ENCODE measurements at regions not wholly inside any gene's neighbourhood (a gene's known extent, or its start where the extent isn't known, plus 50 kb on each side); places are given as distances from the start of the nearest gene placed in this dataset.

GRCh38 chr12:87766044-87766443, 263.2 kb downstream of the C12orf50 start:
- Mint-ChIP-seq H3K4me1 (ENCODE audit: low read depth, unreplicated experiment) (no peaks in the 10 kb centered on the region), H3K27me3 (ENCODE audit: unreplicated experiment) (no peaks in the 10 kb centered on the region), H3K9me3 (ENCODE audit: unreplicated experiment) (no peaks in the 10 kb centered on the region), H3K36me3 (ENCODE audit: unreplicated experiment) (no peaks in the 10 kb centered on the region), H3K4me3 (ENCODE audit: unreplicated experiment) (no peak overlapping the region), H3K27ac (ENCODE audit: unreplicated experiment) (no peak overlapping the region)
- no peak for TF ChIP-seq CTCF (IDR thresholded peaks at IDR 0.05; ENCODE audit: partially characterized antibody, unreplicated experiment)
- no peak for DNase-seq

- Mint-ChIP-seq H3K27me3 (ENCODE audit: unreplicated experiment) (no peaks in the 10 kb centered on the region), H3K36me3 (ENCODE audit: unreplicated experiment) (no peaks in the 10 kb centered on the region), H3K4me3 (ENCODE audit: unreplicated experiment) (no peak overlapping the region)
These were observed 268.3 kb downstream of the C12orf50 start for GRCh38 chr12:87760943-87761342.

GRCh38 chr12:87758271-87758670, 270.9 kb downstream of the C12orf50 start:
- no peaks in the 10 kb centered on the region for H3K4me1 Mint-ChIP-seq (ENCODE audit: low read depth, unreplicated experiment)
- H3K9me3 Mint-ChIP-seq (ENCODE audit: unreplicated experiment) = no peaks in the 10 kb centered on the region
- H3K36me3 Mint-ChIP-seq (ENCODE audit: unreplicated experiment) = no peaks in the 10 kb centered on the region
- TF ChIP-seq CTCF (IDR thresholded peaks at IDR 0.05; ENCODE audit: partially characterized antibody, unreplicated experiment) = no peak
- H3K4me3 Mint-ChIP-seq (ENCODE audit: unreplicated experiment) = no peak overlapping the region
- H3K27me3 Mint-ChIP-seq (ENCODE audit: unreplicated experiment) = no peaks in the 10 kb centered on the region
- DNase-seq = no peak
- H3K27ac Mint-ChIP-seq (ENCODE audit: unreplicated experiment) = no peak overlapping the region

More at GRCh38 chr12:87760943-87761342, 268.3 kb downstream of the C12orf50 start:
- H3K9me3 Mint-ChIP-seq (ENCODE audit: unreplicated experiment) = no peaks in the 10 kb centered on the region
- H3K4me1 Mint-ChIP-seq (ENCODE audit: low read depth, unreplicated experiment) = no peaks in the 10 kb centered on the region
- H3K27ac Mint-ChIP-seq (ENCODE audit: unreplicated experiment) = no peak overlapping the region
- TF ChIP-seq CTCF (IDR thresholded peaks at IDR 0.05; ENCODE audit: partially characterized antibody, unreplicated experiment) = no peak
- DNase-seq = no peak

- Mint-ChIP-seq H3K4me1 (ENCODE audit: low read depth, unreplicated experiment) (no peaks in the 10 kb centered on the region), H3K9me3 (ENCODE audit: unreplicated experiment) (no peaks in the 10 kb centered on the region), H3K36me3 (ENCODE audit: unreplicated experiment) (no peaks in the 10 kb centered on the region), H3K27me3 (ENCODE audit: unreplicated experiment) (no peaks in the 10 kb centered on the region), H3K27ac (ENCODE audit: unreplicated experiment) (no peak overlapping the region), H3K4me3 (ENCODE audit: unreplicated experiment) (no peak overlapping the region)
- no peak for TF ChIP-seq CTCF (IDR thresholded peaks at IDR 0.05; ENCODE audit: partially characterized antibody, unreplicated experiment)
- no peak for DNase-seq
These were observed 272.5 kb downstream of the C12orf50 start for GRCh38 chr12:87756721-87757120.

GRCh38 chr12:87756111-87756510, 273.1 kb downstream of the C12orf50 start:
- Mint-ChIP-seq H3K27ac (ENCODE audit: unreplicated experiment) (no peak overlapping the region), H3K4me3 (ENCODE audit: unreplicated experiment) (no peak overlapping the region), H3K4me1 (ENCODE audit: low read depth, unreplicated experiment) (no peaks in the 10 kb centered on the region), H3K27me3 (ENCODE audit: unreplicated experiment) (no peaks in the 10 kb centered on the region), H3K9me3 (ENCODE audit: unreplicated experiment) (no peaks in the 10 kb centered on the region), H3K36me3 (ENCODE audit: unreplicated experiment) (no peaks in the 10 kb centered on the region)
- TF ChIP-seq CTCF (IDR thresholded peaks at IDR 0.05; ENCODE audit: partially characterized antibody, unreplicated experiment) = no peak
- no peak for DNase-seq

Data from glutamatergic neuron (in vitro differentiated cells).